ENCODE measurements at regions not wholly inside any gene's neighbourhood (a gene's known extent, or its start where the extent isn't known, plus 50 kb on each side); places are given as distances from the start of the nearest gene placed in this dataset.
"Not testable (repeated sequence)": the region's sequence is repeated elsewhere in the genome, so short reads cannot be mapped to it uniquely, and the experiment has no call there.

DNA sequence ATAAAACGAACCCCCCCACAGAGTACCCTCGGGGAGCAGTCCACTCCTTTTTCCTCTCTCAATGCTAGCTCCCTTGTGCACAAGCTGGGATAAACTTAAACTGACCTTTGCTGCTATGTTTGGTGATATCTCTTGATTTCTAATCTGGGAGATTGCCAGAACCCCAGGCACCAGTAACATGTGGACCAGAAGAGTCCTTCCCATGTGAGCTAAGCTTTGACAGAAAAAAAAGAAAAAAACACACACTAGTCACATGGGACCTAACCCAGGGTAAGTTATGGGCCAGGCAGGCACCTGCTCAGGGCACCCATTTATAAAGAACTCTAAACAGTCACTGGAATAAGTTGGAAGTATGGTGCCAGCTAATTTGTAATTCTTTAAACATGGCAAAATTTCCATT lies 242.6 kb downstream of the EN1 start:
- no peak for DNase-seq

DNA sequence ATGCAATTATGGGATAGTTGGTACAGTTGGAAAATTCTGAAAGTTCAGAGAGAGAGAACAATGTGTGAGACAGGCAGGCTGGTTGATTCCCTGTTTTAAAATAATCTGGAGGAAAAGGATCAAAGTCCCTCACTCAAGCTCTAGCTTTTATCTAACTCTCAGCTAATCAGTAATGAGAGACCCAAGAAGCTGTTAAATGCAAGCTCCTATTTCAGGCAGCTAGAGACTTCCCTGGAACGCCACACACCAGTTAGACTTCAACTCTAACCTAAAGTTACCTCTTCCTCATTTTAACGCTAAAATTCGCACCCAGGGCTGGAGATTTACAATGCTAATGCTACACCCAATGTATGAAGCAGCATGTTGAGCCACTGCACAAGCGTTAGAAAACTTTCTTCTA lies 243.1 kb downstream of the EN1 start:
- no peak for DNase-seq

DNA sequence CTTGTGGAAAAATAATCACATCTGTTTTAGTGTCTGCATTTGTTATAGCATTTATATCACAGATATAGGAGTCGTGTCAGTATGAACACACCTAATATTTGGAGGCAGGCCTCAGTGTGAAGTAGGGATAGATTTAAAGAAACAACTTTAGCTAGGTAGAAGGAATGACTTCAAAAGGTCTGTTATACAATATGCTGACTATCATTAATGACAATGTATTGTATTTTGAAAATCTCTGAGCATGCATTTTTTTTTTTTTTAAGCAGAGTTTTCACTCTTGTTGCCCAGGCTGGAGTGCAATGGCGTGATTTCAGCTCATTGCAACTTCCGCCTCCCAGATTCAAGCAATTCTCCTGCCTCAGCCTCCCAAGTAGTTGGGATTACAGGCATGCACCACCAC lies 248.3 kb downstream of the EN1 start:
- no peak for DNase-seq

DNA sequence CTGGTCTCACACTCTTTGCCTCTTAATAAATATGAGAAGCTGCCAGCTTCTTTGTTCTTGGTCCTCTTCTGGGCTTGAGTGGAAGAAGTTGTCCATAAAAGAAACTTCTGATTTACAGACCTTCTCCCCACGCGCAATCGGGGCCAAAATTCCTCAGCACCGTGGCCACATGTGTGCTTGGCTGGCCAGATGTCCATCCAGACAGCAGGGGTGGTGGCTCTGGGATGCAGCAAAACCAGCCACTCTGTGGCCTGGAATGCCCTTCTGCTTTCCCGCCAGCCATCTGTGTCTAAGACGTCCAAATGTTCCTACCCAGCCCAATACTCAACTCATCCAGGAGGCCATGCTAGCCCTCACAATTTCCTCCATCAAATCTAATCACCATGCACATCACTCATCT lies 250.8 kb downstream of the EN1 start:
- no peak for DNase-seq

DNA sequence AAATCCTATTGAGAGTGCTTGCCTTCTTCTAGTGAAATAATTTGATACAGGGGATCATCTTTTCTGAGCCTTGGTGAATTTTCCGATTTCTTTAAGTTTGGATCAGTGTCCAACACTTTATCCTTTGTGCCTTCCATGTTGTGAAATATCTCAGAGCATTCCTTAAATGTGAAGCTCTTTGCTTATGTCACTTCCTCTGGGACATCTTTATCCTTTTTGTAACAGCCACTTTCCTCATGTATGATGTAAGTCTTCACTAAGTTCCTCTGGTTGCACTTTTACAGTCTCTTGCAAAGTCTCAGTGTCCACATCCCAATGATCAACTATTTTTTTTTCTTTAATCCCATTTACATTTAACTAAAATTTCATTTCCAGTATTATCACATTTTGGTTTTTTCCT lies 254.2 kb downstream of the EN1 start:
- DNase-seq = no peak

DNA sequence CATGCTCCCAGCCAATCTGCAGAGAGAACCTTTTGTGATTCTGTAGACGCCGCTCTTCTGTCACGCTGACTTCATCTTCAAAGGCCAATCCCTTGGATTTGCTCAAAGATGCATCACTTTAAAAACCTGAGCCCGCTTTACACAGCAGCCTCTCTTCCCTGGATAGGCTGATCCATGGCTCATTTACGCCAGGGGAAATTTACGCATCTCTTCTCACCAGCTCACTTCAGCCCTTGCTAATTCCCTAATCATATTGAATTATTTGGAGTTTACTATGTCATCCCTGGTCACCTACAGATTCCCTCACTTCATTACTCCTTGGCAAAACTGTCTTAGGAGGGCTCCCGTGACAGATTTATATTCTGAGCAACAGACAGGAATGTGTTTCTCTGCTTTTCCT lies 256.2 kb downstream of the EN1 start:
- DNase-seq = no peak

DNA sequence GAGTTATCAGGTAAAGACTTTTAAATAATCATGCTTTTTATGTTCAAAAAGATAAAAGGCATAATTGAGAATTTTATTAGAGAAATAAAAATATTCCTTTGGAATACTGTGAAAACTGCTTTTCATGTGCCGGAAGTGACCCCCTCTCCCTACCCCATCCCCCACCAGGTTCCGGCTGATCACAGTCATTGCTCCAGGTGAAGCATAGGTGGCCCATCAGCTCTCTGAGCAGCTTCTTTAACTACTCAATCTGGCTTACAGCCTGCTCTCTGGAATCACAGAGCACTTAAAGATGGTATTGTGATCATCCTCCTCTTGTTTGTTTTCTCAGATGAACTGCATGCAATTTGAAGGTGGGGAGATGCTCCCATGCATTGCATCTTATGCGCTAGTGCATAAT lies 257.7 kb downstream of the EN1 start:
- DNase-seq = no peak

DNA sequence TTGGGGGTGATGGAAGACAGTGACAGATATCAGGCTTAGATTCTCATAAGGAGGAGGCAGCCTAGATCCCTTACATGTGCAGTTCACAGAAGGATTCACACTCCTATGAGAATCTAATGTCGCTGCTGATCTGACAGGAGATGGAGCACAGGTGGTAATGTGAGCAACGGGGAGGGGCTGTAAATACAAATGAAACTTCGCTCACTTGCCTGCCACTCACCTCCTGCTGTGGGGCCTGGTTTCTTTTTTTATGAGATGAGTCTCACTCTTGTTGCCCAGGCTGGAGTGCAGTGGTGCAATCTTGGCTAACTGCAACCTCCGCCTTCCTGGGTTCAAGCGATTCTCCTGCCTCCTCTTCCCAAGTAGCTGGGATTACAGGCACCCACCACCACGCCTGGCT lies 258.6 kb downstream of the EN1 start:
- no peak for DNase-seq

DNA sequence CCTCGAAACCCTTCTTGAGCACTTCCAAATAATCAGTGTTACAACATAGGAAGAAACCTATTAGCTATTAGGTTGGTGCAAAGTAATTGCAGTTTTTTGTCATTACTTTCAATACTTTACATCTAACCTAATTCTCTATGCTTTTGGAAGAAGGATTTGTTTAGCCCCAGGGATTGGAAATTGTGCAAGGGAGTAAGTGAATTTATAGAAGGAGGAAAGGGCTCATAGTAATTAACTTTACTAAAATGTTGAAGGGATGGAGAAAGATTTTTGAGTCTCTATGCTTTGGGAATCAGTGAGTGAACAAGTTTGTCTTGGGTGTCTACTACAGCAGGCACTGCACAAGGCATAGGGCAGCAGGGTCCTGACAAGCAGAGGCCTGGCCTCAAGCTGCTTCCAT lies 261.1 kb downstream of the EN1 start:
- DNase-seq = no peak

DNA sequence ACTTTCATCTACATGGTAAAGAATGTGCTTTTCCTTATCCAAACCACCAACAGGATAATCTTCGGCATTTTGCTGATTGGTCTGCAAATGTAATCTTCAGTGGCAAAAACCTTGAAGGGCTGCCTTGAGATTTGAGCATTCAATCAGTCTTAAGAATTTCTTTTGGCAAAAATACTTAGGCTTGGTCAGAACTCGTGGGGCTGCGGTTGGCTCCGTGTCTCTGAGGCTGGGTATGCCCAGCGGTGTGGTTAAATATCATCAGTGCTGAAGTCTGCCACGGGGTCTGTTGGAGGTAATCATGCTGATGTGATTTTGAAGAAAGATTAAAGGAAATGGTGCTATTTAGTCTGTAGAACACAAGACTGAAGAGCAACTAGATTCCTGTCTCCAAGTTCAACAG lies 262.6 kb downstream of the EN1 start:
- no peak for DNase-seq

DNA sequence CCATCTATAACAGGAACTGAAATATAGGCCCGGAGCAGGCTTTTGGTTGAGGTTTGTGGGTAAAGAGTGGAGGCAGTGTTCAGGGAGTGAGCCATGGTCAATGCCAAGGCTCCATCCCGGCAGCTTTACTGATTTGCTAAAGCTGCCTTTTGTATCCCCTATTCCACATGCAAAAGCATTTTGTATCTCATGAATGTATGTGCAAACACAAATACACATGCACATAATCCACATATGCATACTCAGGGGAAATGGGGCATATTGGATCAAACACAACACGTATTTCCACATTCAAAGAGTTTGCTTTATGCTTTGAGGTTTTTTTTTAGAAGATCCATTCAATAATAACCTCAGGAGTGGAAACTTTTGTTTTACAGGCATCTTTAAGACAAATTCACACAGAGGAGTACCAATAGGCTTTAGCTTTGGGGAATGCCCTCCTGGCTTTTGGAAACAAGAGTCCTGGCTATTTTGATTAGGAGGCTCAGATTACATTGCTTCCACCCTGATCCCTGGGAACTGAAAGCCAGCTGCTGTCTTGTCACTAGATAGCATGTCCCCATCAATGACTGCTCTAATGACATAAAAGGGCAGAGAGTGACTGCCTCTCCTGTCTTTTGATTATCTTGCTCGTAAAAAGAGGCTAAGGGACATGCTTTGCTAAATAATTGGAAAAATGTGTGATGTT lies 263.2 kb downstream of the EN1 start:
- no peak for DNase-seq

DNA sequence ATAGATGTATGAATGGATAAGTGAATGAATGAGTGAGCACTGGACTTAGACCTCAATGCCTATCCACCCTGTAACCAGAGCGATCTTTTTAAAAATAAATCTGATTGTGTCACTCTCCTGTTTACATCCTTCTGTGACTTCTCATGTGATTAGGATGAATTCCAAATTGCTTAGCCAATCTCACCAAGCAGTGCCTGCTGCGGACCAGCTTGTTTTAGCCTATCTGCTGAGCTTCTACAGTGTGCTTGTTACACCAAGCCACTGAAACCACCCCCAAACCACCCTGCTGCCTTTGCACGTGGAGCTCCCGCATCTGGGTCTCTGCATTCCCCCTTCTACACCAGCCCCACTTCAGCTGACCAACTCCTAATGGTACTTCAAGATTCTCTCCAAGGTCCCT lies 265.4 kb downstream of the EN1 start:
- DNase-seq = no peak

DNA sequence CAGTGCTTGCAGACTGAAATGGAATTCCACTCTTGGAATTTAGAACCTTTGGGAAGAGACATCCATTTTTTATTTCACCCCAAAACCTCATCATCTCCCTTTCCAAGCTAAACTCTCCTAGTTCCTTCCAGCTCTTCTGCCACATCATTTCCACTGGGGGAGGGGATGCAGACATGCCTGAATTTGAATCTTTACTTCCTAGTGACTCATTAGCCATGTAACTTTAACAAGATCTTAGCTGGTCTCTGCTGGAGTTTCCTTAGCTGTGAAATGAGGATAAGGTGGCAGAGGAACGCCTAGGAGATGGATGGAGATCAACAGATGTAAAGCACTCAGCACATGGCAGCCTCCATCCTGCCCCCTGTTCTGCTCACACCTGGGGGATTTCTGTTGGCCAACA lies 266.8 kb downstream of the EN1 start:
- no peak for DNase-seq

DNA sequence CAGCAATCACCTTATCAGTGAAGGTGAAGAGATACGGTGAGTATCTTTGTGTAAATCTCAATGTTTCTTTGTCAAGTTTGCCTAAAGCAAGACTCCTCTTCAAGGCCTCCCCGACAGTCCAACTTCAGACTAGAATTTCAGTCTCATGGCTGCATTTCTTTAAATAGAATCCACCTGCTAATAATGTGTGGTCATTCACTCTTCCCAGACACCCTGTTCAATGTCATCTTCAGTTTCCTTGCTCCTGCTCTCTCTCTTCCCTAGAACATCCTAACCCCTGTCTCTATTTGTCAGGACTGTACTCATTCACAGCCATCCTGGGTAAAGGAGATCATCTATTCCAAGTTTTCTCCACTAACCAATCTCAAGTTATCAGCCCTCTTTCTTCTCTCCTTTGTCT lies 267.3 kb downstream of the EN1 start:
- DNase-seq = no peak

DNA sequence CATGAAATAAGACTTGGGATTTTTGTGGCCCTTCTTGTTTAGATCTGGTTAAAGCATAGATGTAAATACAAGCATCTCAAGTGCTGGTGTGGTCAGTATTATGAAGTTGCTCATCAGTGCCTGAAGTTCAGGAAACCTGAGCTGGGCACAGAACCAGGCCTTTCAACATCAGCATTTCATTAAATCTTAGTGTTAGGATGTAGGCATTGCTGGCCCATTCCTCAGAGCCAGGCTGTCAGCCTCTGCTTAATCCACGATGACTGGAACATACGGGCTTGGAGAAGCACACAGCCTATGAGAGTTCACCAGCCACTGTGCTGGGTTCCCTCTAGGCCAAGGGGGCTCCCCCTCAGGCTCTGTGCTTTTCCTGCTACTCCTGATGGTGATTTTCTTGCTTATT lies 270.2 kb downstream of the EN1 start:
- DNase-seq = no peak

DNA sequence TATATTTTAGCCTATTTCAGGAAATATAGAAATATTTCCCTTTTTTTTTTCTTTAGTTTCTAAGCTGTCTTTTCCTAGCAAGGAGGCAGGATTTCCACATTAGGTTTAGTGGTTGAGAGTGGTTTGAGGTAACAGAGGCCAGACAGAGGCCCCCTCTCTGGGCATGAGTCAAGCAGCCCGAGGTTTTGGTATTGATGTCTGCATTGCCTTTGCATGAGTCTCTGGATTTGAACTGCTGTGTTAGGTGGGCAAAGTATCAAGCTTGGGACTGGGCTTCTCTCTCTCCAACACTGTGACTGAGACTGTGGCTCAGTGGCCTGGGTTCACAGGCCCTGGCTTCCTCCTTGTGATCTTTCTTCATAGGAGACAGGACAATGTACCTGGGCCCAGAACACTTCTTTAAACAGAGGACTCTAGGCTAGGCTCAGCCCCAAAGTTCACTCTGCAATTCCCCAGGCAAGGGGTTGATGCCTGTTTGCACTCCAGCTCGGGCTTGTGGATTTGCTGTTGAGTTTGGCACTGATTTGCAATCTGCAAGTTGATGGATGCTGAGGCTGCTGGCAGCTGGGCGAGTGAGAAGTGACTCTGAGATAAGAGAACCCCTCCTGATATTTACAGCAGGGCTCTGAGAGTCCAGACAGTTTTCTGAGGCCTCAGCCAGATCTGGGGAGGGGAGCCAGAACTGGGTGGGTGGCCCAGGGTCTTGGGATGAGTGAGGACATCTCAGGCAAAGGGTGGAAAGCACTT lies 271.2 kb downstream of the EN1 start:
- DNase-seq = no peak

DNA sequence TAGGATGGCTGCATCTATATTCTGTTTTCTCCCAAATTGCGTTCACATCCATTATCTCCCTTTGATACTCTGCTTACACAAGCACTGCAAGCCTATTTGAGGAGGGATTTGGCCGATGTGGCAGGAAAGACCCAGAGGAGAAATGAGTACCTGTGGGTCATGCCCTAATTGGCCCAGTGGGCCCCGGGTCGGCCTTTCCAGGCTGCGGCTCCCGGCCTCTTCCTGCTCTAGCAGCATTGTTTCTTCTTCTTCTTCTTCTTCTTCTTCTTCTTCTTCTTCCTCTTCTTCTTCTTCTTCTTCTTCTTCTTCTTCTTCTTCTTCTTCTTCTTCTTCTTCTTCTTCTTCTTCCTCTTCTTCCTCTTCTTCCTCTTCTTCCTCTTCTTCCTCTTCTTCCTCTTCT lies 275.1 kb downstream of the EN1 start:
- DNase-seq = not testable (repeated sequence)

DNA sequence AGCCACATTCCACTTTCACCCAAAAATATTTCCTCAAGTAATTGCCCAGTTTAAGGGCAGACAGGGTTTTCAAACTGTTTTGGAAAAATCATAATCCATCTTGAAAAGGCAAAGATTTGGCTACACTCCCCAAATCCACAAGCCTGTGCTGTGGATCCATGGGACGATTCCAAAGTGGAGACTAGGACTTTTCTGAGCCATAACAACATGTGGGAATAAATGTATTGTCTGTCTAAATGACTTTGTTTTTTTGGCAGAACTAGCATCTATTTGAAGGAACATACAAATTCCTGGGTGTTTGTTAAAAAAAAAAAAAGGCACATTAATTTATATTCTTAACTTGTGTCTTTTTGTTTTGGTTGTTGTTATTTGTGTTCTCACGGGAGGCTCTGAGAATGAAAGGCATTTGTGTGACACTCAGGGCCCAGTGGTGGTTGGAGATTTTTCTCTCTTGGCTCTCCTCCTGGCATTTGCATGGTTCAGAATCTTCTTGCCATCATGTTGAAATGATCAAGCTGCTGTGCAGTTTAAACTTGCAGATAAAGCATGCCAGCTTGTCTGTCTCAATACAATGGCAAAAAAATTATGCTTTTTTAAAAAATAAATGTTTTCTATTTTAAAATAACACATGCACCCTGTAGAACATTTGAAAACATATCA lies 277.4 kb downstream of the EN1 start:
- DNase-seq = no peak

DNA sequence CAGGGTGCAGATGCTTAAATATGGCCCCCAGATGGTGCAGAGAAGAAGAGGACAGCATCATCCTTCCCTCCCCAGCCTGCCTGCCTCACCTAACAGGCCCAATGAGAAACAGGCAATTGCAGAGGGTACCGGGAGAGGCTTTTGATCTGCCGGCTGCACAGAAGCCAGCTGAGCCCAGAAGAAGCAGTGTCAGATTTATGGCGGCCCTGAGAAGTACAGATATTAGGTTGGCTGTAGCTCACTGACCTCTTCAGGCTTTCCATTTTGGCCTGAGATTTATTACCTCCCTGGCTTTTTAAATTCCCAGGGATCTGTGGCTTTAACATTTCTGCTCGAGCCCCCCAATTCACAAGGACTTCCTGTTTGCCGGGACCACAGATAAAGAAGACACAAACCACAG lies 278.7 kb downstream of the EN1 start:
- DNase-seq = no peak

DNA sequence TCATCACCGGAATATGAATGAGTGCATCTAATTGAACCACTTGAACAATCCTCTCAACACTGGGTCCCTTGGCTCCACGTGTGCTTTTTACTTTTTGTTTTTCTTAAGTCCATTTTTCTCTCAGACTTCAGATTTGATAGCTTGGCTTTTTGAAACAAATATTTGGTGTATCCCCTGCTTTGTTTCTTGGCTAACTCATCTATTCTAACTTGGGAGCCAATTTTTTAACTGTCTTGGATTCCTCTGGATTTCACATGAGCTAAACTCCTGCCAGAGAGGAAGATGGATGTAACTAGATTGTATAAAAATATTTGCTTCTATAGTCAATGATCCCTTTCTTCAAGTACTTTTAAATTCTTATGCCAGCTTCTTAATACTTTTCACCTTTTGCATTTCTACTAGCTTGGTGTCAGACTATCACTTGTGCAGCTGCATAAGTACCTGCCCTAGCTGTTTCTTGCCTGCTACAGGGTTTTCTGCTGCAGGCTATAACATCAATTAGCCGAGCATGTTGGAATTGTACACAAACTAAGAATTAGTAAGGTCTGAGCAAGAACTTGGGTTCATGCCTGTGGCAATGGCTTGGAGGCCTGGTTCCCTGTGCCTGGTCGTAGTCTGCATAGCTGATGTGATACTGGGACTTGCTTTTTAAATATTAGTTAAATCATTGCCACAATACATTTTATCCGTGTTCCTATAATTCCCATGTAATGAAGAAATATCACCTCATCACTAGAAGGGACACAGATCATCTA lies 281.5 kb downstream of the EN1 start:
- no peak for DNase-seq

DNA sequence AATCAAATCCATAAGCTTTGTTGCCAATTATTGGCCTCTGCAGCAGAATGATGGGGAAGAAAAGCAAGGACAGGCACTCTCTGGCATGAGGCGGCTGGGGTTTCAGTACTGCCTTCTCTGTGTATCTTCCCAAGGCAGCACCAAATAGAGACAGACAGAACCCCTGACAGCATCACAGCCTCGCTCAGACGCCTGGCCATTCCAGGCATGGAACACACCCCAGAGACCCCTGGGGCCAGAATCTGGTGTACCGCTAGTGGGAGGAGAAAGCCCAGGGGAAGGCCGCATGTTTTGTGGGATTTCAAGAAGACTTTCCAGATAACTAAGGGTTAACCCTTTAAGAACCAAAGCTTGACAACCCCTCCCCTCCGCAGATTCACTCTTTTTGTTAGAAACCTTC lies 282.1 kb downstream of the EN1 start:
- DNase-seq = no peak

DNA sequence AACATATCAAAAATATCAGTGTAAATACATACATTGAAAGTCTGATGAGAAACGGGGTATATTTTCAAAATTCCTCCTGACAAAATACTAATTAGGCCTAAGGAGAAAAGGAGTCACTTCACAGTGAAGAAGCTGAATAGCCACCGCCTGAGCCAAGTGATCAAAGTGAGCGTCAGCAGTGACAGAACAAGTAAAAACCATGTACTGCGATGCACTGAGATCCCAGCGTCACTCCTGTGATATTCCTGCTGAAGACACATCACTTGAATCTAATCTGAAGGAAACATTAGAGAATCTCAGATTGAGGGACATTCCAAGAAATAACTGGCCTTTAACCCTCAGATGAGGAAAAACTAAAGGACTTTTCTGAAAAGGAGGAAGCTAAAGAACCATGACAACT lies 285.3 kb downstream of the EN1 start:
- DNase-seq = no peak

DNA sequence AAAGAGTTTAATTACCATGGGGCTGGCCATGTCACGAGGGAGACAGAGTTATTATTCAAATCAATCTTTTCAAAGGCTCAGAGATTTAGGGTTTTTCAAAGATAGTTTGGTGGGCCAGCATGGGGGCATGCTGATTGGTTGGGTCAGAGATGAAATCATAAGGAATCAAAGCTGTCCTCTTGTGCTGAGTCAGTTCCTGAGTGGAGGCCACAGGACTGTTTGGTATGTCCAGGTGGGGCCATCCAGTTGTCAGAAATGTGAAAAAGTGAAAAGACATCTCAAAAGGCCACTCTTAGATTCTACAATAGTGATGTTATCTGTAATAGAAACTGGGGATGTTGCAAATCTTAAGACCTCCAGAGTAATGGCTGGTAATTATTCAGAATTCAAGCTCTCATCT lies 288.6 kb downstream of the EN1 start:
- no peak for DNase-seq

DNA sequence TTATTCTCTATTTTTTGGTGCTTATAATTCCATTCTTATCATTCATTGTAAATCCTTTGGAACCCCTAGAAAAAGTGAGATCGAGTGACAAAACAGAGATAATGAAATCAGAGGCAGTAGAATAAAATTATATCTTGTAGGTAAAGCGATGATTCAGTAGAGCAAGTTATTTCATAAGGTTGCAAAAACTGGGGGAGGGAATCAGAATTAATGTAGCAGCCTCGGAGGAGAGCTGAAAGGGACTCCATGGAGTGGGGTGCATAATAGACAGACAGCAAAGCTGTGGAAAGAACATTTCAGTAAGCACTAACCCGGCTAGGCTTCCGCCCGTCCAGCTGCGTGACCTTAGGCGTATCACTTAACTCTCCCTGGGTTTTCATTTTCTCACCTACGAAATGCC lies 289.7 kb downstream of the EN1 start:
- no peak for DNase-seq

Data from suppressor macrophage treated with lipopolysaccharide for 4 hours (primary cell).